ENCODE measurements at regions not wholly inside any gene's neighbourhood (a gene's known extent, or its start where the extent isn't known, plus 50 kb on each side); places are given as distances from the start of the nearest gene placed in this dataset. TPM values are rescaled to one million over a fixed set of nuclear protein-coding genes. Genes with fewer than 3 reads are reported as not detected.

DNA sequence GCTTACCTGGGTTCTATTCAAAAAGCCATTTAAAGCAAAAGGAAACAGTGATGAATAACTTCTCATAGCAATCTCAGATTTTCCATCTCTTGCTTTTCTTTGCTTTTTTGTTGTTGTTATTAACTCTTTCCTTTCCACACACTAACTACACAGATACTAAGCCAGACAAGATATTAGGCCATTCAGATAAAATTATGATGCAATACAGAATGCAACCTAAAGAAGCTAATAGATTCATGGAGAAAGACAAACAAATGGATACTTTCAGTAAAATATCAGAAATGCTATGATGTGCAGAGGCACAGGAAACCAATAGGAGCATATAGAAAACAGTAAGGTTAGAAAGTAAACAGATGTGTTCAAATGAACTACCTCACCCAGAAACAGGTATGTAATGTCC is 597.0 kb upstream of the ITGA1 start:
- ChIA-PET CTCF (no interaction called here), POLR2A (no interaction called here)
- Histone ChIP-seq H3K27ac (ENCODE audit: low read depth, low read length) (no peak overlapping the region), H3K27me3 (ENCODE audit: control insufficient read depth, insufficient read depth, low read length) (no peaks in the 10 kb centered on the region), H3K9me3 (ENCODE audit: control insufficient read depth, insufficient read depth, low read length) (no peaks in the 10 kb centered on the region), H3K4me3 (ENCODE audit: low read depth, low read length) (no peak overlapping the region)
- no peak for DNase-seq (ENCODE audit: low read depth, low spot score)
- TF ChIP-seq, protein P1, sequence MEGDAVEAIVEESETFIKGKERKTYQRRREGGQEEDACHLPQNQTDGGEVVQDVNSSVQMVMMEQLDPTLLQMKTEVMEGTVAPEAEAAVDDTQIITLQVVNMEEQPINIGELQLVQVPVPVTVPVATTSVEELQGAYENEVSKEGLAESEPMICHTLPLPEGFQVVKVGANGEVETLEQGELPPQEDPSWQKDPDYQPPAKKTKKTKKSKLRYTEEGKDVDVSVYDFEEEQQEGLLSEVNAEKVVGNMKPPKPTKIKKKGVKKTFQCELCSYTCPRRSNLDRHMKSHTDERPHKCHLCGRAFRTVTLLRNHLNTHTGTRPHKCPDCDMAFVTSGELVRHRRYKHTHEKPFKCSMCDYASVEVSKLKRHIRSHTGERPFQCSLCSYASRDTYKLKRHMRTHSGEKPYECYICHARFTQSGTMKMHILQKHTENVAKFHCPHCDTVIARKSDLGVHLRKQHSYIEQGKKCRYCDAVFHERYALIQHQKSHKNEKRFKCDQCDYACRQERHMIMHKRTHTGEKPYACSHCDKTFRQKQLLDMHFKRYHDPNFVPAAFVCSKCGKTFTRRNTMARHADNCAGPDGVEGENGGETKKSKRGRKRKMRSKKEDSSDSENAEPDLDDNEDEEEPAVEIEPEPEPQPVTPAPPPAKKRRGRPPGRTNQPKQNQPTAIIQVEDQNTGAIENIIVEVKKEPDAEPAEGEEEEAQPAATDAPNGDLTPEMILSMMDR (IDR thresholded peaks at IDR 0.05; ENCODE audit: low read depth, low read length), result no peak

DNA sequence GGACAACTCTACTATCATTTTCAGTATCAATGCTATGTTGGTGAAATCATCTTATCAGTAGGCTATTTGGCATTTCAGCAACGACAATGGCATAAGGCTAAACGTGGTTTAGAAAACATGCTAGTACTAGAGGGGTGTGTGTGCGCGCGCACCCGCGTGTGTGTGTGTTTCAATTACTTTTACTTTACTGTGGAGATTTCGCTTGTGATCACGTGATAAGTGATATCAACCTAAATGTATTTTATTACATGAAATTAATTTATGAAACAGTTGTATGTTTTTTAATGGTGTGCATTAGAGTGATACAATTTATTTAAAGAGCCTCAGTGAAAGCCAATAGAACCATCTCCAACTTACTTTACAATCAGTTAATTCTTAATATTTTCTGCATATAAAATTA is 587.9 kb upstream of the ITGA1 start:
- Histone ChIP-seq H3K9me3 (ENCODE audit: control insufficient read depth, insufficient read depth, low read length) (peaks cover 8% of the 10 kb centered on the region; the same call in 1 of the 2 replicates), H3K27me3 (ENCODE audit: control insufficient read depth, insufficient read depth, low read length) (no peaks in the 10 kb centered on the region), H3K27ac (ENCODE audit: low read depth, low read length) (no peak overlapping the region), H3K4me3 (ENCODE audit: low read depth, low read length) (no peak overlapping the region)
- DNase-seq (ENCODE audit: low read depth, low spot score), result no peak
- TF ChIP-seq, protein P1 (IDR thresholded peaks at IDR 0.05; ENCODE audit: low read depth, low read length), result no peak
- ChIA-PET POLR2A (no interaction called here), CTCF (no interaction called here)

DNA sequence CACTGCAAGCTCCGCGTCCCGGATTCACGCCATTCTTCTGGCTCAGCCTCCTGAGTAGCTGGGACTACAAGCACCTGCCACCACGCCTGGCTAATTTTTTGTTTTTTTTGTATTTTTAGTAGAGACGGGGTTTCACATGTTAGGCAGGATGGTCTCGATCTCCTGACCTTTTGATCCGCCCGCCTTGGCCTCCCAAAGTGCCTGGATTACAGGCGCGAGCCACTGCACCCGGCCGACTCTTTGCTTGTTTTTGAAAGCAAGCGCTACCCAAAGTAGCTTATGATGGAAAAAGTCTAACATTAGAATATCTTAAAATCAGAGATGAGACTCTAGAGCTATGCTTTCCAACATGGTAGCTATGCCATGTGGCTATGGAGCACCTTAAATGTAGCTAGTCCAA is 585.5 kb upstream of the ITGA1 start:
- ChIA-PET CTCF (no interaction called here), POLR2A (no interaction called here)
- Histone ChIP-seq H3K27ac (ENCODE audit: low read depth, low read length) (no peak overlapping the region), H3K27me3 (ENCODE audit: control insufficient read depth, insufficient read depth, low read length) (no peaks in the 10 kb centered on the region), H3K4me3 (ENCODE audit: low read depth, low read length) (no peak overlapping the region), H3K9me3 (ENCODE audit: control insufficient read depth, insufficient read depth, low read length) (peaks cover 8% of the 10 kb centered on the region; the same call in 1 of the 2 replicates)
- DNase-seq (ENCODE audit: low read depth, low spot score), result no peak
- TF ChIP-seq, protein P1 (IDR thresholded peaks at IDR 0.05; ENCODE audit: low read depth, low read length), result no peak

DNA sequence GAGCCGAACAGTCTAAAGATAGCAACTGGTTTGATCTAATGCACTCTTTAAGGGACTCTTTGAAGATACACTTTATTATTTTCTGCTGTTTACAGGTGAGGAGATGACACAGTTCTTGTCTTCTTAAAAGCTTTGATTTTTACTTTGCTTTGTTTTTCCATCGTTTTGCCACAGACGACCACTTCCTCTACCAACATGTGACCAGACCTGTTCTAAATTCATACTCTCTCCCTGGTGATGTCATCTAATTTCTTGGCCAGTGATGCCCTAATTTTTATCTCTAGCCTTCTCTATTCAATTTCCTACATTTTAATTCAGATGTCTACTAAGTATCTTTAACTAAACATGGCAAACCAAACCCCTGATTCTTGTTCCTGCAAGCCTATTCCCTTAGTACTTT is 583.4 kb upstream of the ITGA1 start:
- TF ChIP-seq, protein P1 (IDR thresholded peaks at IDR 0.05; ENCODE audit: low read depth, low read length), result no peak
- Histone ChIP-seq H3K4me3 (ENCODE audit: low read depth, low read length) (no peak overlapping the region), H3K9me3 (ENCODE audit: control insufficient read depth, insufficient read depth, low read length) (peaks cover 8% of the 10 kb centered on the region; the same call in 1 of the 2 replicates), H3K27ac (ENCODE audit: low read depth, low read length) (no peak overlapping the region), H3K27me3 (ENCODE audit: control insufficient read depth, insufficient read depth, low read length) (no peaks in the 10 kb centered on the region)
- ChIA-PET CTCF (no interaction called here), POLR2A (no interaction called here)
- no peak for DNase-seq (ENCODE audit: low read depth, low spot score)

Small RNA genes in the stretch of these regions (small RNA-seq; reads per million reads assigned to genes)
- not detected for gene RNA5SP182 (ENCODE audit: insufficient read length, low read depth)
